ENCODE measurements at regions not wholly inside any gene's neighbourhood (a gene's known extent, or its start where the extent isn't known, plus 50 kb on each side); places are given as distances from the start of the nearest gene placed in this dataset. TPM values are rescaled to one million over a fixed set of nuclear protein-coding genes. Genes with fewer than 3 reads are reported as not detected.

Small RNAs in the stretch of these regions (small RNA-seq; reads per million reads assigned to genes)
- not detected for gene MIR1-1
